ENCODE measurements at regions not wholly inside any gene's neighbourhood (a gene's known extent, or its start where the extent isn't known, plus 50 kb on each side); places are given as distances from the start of the nearest gene placed in this dataset.
"Not testable (repeated sequence)": the region's sequence is repeated elsewhere in the genome, so short reads cannot be mapped to it uniquely, and the experiment has no call there.

- DNase-seq = no peak
Measured at GRCh38 chr12:11540156-11540555, 109.3 kb upstream of the ETV6 start.

GRCh38 chr12:11540615-11541310, 108.7 kb upstream of the ETV6 start:
- DNase-seq = no peak

- no peak for DNase-seq
Measured at GRCh38 chr12:11542599-11542998, 106.9 kb upstream of the ETV6 start.

- DNase-seq = no peak
Measured at GRCh38 chr12:11543457-11544158, 105.9 kb upstream of the ETV6 start.

- peak; percentile 69 for DNase-seq
Measured at GRCh38 chr12:11545484-11546330, 103.8 kb upstream of the ETV6 start.

- not testable (repeated sequence) for DNase-seq
Measured at GRCh38 chr12:11546582-11547270, 102.7 kb upstream of the ETV6 start.

- not testable (repeated sequence) for DNase-seq
Measured at GRCh38 chr12:11547271-11547646, 102.2 kb upstream of the ETV6 start.

- no peak for DNase-seq
Measured at GRCh38 chr12:11549119-11549518, 100.4 kb upstream of the ETV6 start.

GRCh38 chr12:11553871-11554533, 95.5 kb upstream of the ETV6 start:
- DNase-seq = peak; percentile 72

GRCh38 chr12:11555195-11555594, 94.3 kb upstream of the ETV6 start:
- DNase-seq = no peak

GRCh38 chr12:11555743-11556625, 93.5 kb upstream of the ETV6 start:
- peak; percentile 12 for DNase-seq

GRCh38 chr12:11556682-11557081, 92.8 kb upstream of the ETV6 start:
- DNase-seq = no peak

- no peak for DNase-seq
Measured at GRCh38 chr12:11559626-11560340, 89.7 kb upstream of the ETV6 start.

- DNase-seq = no peak
Measured at GRCh38 chr12:11561411-11561810, 88.1 kb upstream of the ETV6 start.

GRCh38 chr12:11563785-11564739, 85.4 kb upstream of the ETV6 start:
- DNase-seq = no peak

- no peak for DNase-seq
Measured at GRCh38 chr12:11564984-11565651, 84.4 kb upstream of the ETV6 start.

- DNase-seq = no peak
Measured at GRCh38 chr12:11565752-11566151, 83.7 kb upstream of the ETV6 start.

GRCh38 chr12:11568155-11568761, 81.2 kb upstream of the ETV6 start:
- DNase-seq = no peak
